ENCODE measurements at regions not wholly inside any gene's neighbourhood (a gene's known extent, or its start where the extent isn't known, plus 50 kb on each side); places are given as distances from the start of the nearest gene placed in this dataset.

GRCh38 chr15:70187331-70187730 is 89.6 kb upstream of the TLE3 start:
- in situ Hi-C loops (cut with HindIII; ENCODE audit: low sequenced_read_pairs): no loop called here
- no peak for DNase-seq (ENCODE audit: low spot score)

GRCh38 chr15:70186152-70186551 is 88.4 kb upstream of the TLE3 start:
- DNase-seq (ENCODE audit: low spot score): no peak
- in situ Hi-C loops (cut with HindIII; ENCODE audit: low sequenced_read_pairs): no loop called here

DNA sequence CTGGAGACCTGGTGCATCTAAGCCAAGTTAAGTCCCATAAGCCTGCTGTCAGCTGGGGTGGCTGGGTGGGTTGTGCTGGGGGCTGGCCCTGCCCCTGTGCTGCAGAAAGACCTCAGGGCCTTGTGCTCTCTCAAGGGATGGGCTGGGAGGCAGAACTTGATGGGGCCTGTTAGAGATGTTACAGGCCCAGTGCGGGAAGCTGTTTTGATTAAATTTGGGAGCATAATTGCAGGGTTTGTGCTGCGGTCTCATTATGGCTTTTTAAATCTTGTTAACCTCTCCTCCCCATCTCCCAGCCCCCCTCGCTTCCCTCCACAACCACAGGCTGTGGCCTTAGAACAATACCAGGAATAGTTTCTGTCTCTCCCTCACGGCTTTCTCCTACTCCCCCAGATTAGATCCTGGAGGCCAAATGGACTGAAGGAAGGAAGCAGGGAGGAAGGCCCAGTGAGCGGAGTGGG is 87.6 kb upstream of the TLE3 start:
- in situ Hi-C loops (cut with HindIII; ENCODE audit: low sequenced_read_pairs): no loop called here
- DNase-seq (ENCODE audit: low spot score): no peak

DNA sequence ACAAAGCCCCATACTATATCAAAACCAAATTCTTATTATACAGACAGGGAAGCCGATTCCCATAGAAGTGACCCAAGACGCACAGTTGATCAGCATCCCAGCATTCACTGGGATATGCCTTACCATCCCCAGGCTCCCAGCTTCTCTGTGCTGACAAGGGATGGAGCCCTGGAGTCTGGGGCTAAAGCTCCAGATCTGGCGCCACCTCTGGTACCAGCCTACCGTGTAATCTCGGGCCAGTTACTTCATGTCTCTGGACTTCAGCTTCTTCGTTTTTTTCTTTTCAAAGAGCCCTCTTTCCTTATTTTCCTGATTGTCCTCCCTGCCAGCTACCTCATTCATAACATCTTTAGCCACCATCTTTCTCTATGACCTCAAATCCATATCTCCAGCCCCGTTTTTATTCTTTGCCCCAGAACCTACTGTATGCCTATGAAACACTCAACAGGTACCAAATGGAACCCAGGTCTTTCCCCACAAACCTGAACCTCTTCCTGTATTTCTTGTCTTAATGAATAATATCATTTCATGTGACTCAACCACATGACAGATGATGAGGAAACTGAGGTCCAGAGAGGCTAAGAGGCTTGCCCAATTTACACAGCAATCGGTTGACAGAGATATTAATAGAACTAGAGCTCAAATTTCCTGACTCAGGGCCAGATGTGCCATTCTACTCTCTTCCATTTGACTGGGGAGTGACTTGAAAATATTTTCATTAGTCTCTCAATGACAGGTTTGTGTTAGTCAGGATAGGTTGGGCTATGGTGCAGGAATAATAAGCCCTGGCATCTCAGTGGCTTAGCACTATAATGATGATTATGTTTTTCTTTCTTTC is 85.4 kb upstream of the TLE3 start:
- in situ Hi-C loops (cut with HindIII; ENCODE audit: low sequenced_read_pairs): no loop called here
- DNase-seq (ENCODE audit: low spot score): no peak

DNA sequence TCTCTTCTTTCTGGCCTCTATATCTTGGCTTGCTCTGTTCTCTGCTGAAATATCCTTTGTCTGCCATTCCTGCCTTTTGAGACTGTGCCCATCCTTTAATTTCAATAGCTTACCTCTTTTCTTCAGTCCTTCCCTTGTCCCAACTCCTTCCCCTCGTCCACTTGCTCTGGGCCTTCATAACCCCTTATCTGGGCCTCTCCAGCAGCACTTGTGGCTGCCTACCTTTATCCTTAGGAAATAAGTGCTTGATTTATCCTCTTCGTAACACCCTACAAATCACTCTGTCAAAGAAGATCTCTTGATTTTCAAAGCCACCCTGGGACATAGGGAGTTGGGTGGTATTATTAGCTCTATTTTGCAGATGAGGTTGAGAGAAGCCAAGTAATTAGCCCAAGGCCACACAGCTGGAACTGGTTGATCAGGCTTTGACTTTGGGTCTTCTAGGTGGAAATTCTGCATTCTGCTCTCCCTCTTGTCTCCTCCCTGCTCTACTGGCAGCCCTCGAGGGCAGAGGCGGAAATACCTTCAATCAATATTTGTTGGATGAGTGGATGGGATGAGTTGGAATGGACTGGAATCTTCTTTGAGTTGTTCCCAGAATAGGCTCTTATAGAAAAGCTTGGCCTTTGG is 84.0 kb upstream of the TLE3 start:
- no peak for DNase-seq (ENCODE audit: low spot score)
- in situ Hi-C loops (cut with HindIII; ENCODE audit: low sequenced_read_pairs): no loop called here

DNA sequence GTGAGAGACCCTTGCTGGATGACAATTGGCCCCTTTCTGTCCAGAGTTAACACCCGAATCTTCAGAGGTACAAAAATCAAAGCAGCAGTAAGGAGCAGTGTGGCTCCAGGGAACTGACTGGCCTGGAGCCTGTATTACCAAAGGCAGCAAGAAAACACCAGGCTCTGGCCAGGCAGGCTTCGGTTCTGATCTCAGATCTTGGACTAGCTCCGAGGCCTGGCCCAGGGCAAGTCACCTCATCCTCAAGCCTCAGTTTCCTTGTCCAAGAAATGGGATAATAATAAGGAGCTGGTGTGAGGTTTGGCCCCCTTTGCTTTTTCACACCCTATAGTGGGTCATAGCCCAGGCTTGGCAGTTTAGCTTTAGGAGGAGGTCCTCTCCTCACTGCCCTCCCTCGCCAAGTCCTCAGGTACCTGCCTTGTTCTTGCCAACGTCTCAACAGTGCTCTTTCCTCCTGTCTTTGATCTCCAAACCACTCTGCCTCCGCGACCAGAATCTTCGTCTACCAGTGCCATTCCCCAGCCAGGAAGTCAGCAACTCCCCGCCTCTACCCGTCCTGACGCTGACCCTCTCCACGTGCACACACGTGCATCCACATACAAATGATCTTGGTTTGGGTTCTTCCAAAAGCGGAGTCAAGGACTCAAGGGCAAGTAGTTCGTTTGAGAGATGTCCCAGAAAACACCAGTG is 82.6 kb upstream of the TLE3 start:
- DNase-seq (ENCODE audit: low spot score): no peak
- in situ Hi-C loops (cut with HindIII; ENCODE audit: low sequenced_read_pairs): no loop called here

GRCh38 chr15:70179309-70179892 is 81.7 kb upstream of the TLE3 start:
- no peak for DNase-seq (ENCODE audit: low spot score)
- in situ Hi-C loops (cut with HindIII; ENCODE audit: low sequenced_read_pairs): no loop called here

- in situ Hi-C loops (cut with HindIII; ENCODE audit: low sequenced_read_pairs): no loop called here
- no peak for DNase-seq (ENCODE audit: low spot score)
Measured at GRCh38 chr15:70178335-70179084, 80.8 kb upstream of the TLE3 start.

DNA sequence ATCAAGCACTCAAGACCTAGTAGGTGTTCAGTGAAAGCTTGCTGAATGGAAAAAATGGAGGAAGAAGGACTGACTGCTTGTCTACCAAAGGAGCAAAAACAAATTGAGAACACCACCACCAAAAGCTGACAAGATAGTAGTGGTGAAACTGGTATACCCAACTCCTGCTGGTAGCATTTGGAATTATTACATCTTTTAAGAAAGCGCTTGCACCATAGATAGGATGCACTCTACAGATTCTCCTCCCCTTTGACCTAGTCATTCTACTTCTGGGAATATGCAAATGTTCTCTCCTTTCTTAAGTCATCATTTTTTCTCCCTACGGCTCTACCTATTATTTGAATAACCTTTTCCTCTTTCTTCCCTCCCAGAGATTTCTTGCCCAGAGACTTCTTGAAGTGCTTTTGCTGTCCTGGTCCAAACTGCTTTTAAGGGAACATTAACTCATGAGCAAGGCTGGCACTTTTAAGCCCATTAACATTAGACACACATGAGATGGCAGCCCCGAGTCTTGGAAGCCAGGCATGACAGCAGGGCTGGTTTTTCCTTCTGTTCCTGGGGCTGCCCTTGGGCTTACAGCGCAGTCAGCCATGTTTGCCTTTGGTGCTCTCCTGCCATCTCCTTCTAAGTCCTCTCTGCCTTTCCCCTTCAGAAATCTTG is 75.0 kb upstream of the TLE3 start:
- DNase-seq (ENCODE audit: low spot score): no peak
- in situ Hi-C loops (cut with HindIII; ENCODE audit: low sequenced_read_pairs): no loop called here

DNA sequence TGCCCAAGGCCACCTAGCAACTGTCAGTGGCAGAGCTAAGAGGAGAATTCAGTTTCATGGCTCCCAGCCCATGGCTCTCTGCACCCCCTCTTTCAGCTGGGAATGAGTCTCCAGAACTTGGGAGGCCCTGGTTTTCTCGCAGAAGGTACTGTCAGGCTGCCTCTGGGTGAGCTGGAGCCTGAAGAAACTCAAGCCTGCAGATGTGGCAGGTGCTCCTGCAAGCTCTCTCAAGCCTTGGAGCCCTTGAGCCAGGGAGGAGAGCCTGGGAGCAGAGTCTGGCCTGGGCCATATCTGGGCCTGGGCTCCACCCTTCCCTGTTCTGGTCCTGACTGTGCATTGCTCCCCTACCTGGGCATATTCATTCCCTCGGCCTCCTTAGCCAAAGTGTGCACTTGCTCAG is 74.4 kb upstream of the TLE3 start:
- in situ Hi-C loops (cut with HindIII; ENCODE audit: low sequenced_read_pairs): no loop called here
- DNase-seq (ENCODE audit: low spot score): no peak

GRCh38 chr15:70171256-70171886 is 73.7 kb upstream of the TLE3 start:
- DNase-seq (ENCODE audit: low spot score): no peak
- in situ Hi-C loops (cut with HindIII; ENCODE audit: low sequenced_read_pairs): no loop called here

DNA sequence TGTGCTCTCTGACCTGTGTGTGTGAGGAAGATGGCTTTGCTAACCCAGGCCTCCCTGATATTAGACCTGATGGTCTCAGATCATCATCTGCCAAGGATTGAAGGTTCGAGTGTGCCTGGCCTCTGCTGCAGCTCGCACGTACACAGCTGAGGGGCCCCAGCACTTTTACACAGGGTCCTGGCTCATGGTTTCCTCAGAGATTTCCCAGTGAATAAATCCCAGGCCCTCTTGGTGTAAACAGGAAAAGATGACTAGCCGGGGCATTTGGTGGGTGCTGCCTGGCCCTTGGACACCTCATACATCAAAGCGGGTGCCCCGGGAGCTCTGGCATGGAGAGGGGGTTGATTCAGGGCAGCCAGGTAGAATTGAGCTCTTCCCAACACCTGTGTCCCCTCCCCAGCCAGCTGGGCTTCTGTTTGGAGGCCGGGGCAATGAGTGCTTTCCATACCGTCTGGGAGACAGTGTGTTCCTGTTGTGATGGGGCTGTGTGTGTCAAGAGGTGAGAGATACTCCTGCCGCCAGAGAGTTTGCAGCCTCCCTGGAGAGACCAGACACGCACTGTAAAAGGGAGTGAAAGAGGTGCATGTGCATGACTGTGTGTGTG is 72.5 kb upstream of the TLE3 start:
- no peak for DNase-seq (ENCODE audit: low spot score)
- in situ Hi-C loops (cut with HindIII; ENCODE audit: low sequenced_read_pairs): no loop called here

DNA sequence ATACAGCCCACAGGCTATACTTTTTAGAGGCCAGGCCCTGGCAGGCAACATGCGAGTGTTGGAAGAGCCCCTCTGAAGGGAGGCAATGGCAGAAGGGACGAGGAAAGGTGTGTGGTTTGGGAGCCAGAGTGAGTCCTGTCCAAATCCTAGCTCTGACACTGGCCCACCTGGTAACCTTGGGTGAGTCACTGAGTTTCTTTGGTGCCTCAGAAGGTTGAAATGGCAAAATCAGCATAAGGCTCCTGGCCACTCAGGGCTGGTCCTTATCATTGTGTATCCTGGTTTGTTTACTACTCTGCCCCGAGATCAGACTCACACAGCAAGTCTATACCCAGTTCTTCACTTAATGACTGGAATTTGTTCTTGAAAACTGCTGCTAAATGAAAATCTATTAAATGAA is 71.4 kb upstream of the TLE3 start:
- in situ Hi-C loops (cut with HindIII; ENCODE audit: low sequenced_read_pairs): no loop called here
- DNase-seq (ENCODE audit: low spot score): no peak

- DNase-seq (ENCODE audit: low spot score): no peak
- in situ Hi-C loops (cut with HindIII; ENCODE audit: low sequenced_read_pairs): no loop called here
Measured at GRCh38 chr15:70167155-70167554, 69.4 kb upstream of the TLE3 start.

DNA sequence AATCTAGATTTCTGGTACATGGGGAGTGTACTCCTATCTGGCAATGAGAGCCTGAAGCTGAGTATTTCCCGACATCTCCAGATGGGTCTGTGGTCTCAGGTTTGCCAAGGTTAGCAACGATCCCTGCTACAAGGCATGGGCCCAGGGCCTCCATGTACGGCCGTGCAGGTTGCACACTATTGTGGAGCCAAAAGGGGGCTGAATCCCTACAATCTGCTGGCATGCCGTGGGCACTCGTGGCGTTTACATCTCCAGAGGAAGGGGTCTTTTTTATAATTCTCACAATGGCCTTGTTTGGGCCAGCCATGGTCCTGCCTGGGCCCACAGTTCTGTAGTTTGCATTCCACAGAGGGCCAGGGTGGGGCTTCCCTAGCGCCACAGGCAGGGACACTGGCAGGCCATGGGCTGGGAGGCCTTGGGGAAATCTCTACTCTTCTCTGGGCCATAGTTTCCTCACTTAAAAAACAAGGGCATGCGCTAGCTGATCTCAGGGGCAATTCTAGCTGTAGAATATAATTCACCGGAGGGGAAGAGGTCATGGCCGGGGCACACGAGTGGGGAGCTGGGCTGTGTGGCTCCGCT is 68.9 kb upstream of the TLE3 start:
- no peak for DNase-seq (ENCODE audit: low spot score)
- in situ Hi-C loops (cut with HindIII; ENCODE audit: low sequenced_read_pairs): no loop called here

DNA sequence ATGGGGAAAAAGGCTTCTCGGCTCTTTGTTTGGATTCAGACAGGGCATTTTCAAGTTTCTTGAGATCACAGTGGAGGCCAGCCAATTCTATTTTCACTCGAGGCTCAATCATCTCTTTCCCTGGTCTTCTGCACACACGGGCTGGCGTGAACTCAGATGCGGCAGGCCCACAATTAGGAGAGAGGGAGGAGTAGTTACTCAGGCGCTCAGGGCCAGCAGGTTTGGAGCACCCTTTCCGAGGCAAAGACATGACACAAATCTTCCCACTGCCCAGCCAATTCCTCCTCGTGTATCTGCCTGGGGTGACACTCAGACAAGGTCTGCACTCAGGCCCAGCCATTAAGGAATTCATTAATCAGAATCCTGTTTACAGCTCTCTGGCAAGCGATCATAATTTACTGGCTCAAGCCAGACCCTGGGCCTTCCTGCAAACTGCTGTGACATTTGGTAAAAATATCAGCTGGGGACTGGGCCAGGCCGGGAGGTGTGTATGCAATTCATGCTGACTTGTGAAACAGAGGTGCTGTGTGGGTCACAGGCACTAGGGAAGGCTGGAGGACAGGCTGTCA is 68.1 kb upstream of the TLE3 start:
- in situ Hi-C loops (cut with HindIII; ENCODE audit: low sequenced_read_pairs): no loop called here
- peak; percentile 90 for DNase-seq (ENCODE audit: low spot score)

DNA sequence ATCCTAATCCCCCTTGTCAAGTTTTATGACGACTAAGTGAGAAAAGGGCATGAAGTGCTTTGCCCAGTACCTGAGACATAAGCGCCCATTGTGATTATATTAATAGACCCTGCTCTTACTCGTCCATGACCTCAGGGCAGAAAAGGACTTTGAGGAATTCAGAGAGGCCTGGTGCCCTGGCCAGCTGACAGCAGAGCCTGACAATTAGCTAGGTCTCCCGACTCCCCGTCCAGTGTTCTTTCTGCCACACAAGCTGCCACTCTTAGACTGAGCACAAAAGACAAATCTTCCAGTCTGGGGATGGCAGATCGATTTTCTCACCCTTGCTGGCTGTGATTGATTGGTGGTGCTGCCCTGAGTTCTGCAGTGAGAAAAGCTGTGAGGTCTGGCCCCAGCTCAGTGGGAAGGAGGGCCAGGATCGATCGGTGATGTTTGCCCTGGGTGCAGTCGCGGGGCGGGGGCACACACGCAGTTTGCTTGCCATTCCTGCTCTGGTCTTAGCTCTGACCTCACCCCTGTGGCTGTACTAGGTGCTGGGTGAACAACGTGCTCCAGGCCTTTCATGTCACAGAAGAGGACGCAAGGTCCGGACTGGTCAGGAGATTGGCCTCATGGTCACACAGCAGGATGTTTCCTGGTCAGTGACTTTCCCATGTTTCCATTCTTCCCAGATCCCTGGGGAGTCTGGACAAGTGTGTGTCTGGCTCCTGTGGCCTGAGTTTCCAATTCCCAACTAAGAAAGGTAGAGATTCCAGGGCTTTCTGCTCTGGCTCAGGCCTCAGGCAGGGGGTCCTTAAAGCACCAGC is 67.4 kb upstream of the TLE3 start:
- in situ Hi-C loops (cut with HindIII; ENCODE audit: low sequenced_read_pairs): no loop called here
- no peak for DNase-seq (ENCODE audit: low spot score)

All from G401 (cell line).